Panc1 (cell line): ENCODE measurements at regions not wholly inside any gene's neighbourhood (a gene's known extent, or its start where the extent isn't known, plus 50 kb on each side); places are given as distances from the start of the nearest gene placed in this dataset.
"Not testable (repeated sequence)": the region's sequence is repeated elsewhere in the genome, so short reads cannot be mapped to it uniquely, and the experiment has no call there.

Source experiments
- ATAC-seq: fragments of 200-7000 bp; cut with Tn5 transposase; 2 replicates; pipeline ENCODE4 v1.9.1; 2020; ENCODE audit warnings: mild to moderate bottlenecking, moderate library complexity
- BruUV-seq: library from RNA; stranded (reverse); fragments of 400-500 nt; replicated peaks from 2 replicates; lab custom pipeline; 2021; lab: Mats Ljungman, UMichigan
- CTCF ChIA-PET: fragments of 300-600 bp; sonication (Branson Sonifier 250); formaldehyde crosslinking; loops from one replicate; lab custom pipeline; 2022; ENCODE audit warnings: antibody characterized with exemption; lab: Charles Lee
- POLR2A ChIA-PET: fragments of 300-600 bp; sonication (Branson Sonifier 250); formaldehyde crosslinking; loops from one replicate; lab custom pipeline; 2022; ENCODE audit warnings: antibody characterized with exemption; lab: Charles Lee
- DNase-seq: peaks from one replicate; pipeline ENCODE4 v3.0.0-alpha.2; 2010; ENCODE audit warnings: low read depth, low spot score
- H3K27ac ChIP-seq: 2 replicates; pipeline ENCODE4 v1.5.1; 2011; ENCODE audit warnings: mild to moderate bottlenecking, low read length, inconsistent platforms
- H3K27me3 ChIP-seq: fragments of 200-500 bp; sonication (Bioruptor generic); 2 replicates; pipeline ENCODE4 v1.6.0; 2014; ENCODE audit warnings: low read length, inconsistent platforms; ENCODE audit not compliant: control insufficient read depth, insufficient read depth
- H3K36me3 ChIP-seq: fragments of 200-500 bp; sonication (Bioruptor generic); 2 replicates; pipeline ENCODE4 v1.5.1; 2014; ENCODE audit warnings: inconsistent platforms, mild to moderate bottlenecking, low read length, moderate library complexity; ENCODE audit not compliant: control insufficient read depth, insufficient read depth
- H3K4me1 ChIP-seq: 2 replicates; pipeline ENCODE4 v1.5.1; 2011; ENCODE audit warnings: inconsistent platforms, mild to moderate bottlenecking, low read length, moderate library complexity; ENCODE audit not compliant: control insufficient read depth, insufficient read depth
- H3K4me3 ChIP-seq, 2 experiments: 2 replicates each; pipeline ENCODE4 v1.5.1; 2011 to 2012; ENCODE audit warnings: low read depth in 2 of 2, low read length in 2 of 2, mild to moderate bottlenecking in 2 of 2, inconsistent platforms in 1 of 2, moderate library complexity in 1 of 2
- H3K9me3 ChIP-seq: fragments of 200-500 bp; sonication (Bioruptor generic); 2 replicates; pipeline ENCODE4 v1.5.1; 2014; ENCODE audit warnings: low read depth, mild to moderate bottlenecking, inconsistent platforms, low read length, moderate library complexity; ENCODE audit not compliant: control insufficient read depth, insufficient read depth
- CTCF ChIP-seq: fragments of 450-650 bp; IDR thresholded peaks from 2 replicates; pipeline ENCODE4 v1.5.1; 2017; ENCODE audit warnings: mild to moderate bottlenecking
- POLR2AphosphoS5 ChIP-seq: IDR thresholded peaks from 2 replicates; pipeline ENCODE4 v1.6.1; 2012; ENCODE audit warnings: mild to moderate bottlenecking, low read depth, low read length, moderate library complexity
- REST ChIP-seq, 2 experiments: IDR thresholded peaks; 2 replicates each; pipeline ENCODE4 v1.6.1; 2011 to 2012; ENCODE audit warnings: low read depth in 2 of 2, control low read depth in 1 of 2, low read length in 1 of 2, mild to moderate bottlenecking in 1 of 2, moderate library complexity in 1 of 2; ENCODE audit not compliant: insufficient read depth in 1 of 2
- SIN3A ChIP-seq: IDR thresholded peaks from 2 replicates; pipeline ENCODE4 v1.6.1; 2012; ENCODE audit warnings: low read depth, mild to moderate bottlenecking, low read length, moderate library complexity, borderline replicate concordance; ENCODE audit not compliant: insufficient read depth
- TCF7L2 ChIP-seq: IDR thresholded peaks from 2 replicates; pipeline ENCODE4 v1.6.1; 2011; ENCODE audit warnings: mild to moderate bottlenecking, low read depth, low read length, inconsistent platforms
- in situ Hi-C: cut with HindIII; loops from 2 replicates; pipeline ENCODE4 v1.10.0; 2016; ENCODE audit warnings: low sequenced_read_pairs, low pct_unique_long_range_greater_than_20kb
- intact Hi-C: fragments of 100-400 bp; cut with micrococcal nuclease; formaldehyde crosslinking; loops from one replicate; pipeline ENCODE4 v1.10.0; 2022; ENCODE audit not compliant: unreplicated experiment

GRCh38 chr2:122340246-122340645 is 584.8 kb downstream of the TSN start:
- intact Hi-C loops: no loop called here
- TF ChIP-seq CTCF: no peak
- no peak for TF ChIP-seq SIN3A
- TF ChIP-seq TCF7L2: no peak
- no peak for TF ChIP-seq REST (IDR thresholded peaks at IDR 0.05; ENCODE audit: insufficient read depth in 1 of 2, low read depth in 2 of 2, low read length in 1 of 2)
- no peak for TF ChIP-seq POLR2AphosphoS5
- ChIA-PET POLR2A (no interaction called here), CTCF (no interaction called here)
- no peak overlapping the region for H3K27ac ChIP-seq
- H3K4me1 ChIP-seq: no peaks in the 10 kb centered on the region
- BruUV-seq: no TSS peak
- in situ Hi-C loops: no loop called here
- DNase-seq (no peak), ATAC-seq (no peak)
- H3K36me3 ChIP-seq: no peaks in the 10 kb centered on the region
- H3K27me3 ChIP-seq: no peaks in the 10 kb centered on the region
- H3K4me3 ChIP-seq: no peak overlapping the region
- H3K9me3 ChIP-seq: no peaks in the 10 kb centered on the region

- intact Hi-C loops: no loop called here
- no peaks in the 10 kb centered on the region for H3K36me3 ChIP-seq
- ChIA-PET CTCF (no interaction called here), POLR2A (no interaction called here)
- ATAC-seq (no peak), DNase-seq (no peak)
- no peaks in the 10 kb centered on the region for H3K27me3 ChIP-seq
- no peaks in the 10 kb centered on the region for H3K4me1 ChIP-seq
- TF ChIP-seq CTCF (no peak), TCF7L2 (no peak), POLR2AphosphoS5 (no peak)
- H3K27ac ChIP-seq: no peak overlapping the region
- H3K9me3 ChIP-seq: no peaks in the 10 kb centered on the region
- in situ Hi-C loops: no loop called here
- H3K4me3 ChIP-seq: no peak overlapping the region
- no TSS peak for BruUV-seq
These were observed 585.6 kb downstream of the TSN start for GRCh38 chr2:122341007-122341406.

GRCh38 chr2:122352151-122352550 is 596.7 kb downstream of the TSN start:
- POLR2A ChIA-PET, H3K27ac ChIP-seq, CTCF ChIA-PET, H3K4me1 ChIP-seq, H3K36me3 ChIP-seq, ATAC-seq, DNase-seq, BruUV-seq, H3K27me3 ChIP-seq, in situ Hi-C loops, intact Hi-C loops, H3K4me3 ChIP-seq, H3K9me3 ChIP-seq: not testable (repeated sequence)
